ENCODE measurements at regions not wholly inside any gene's neighbourhood (a gene's known extent, or its start where the extent isn't known, plus 50 kb on each side); places are given as distances from the start of the nearest gene placed in this dataset.

DNA sequence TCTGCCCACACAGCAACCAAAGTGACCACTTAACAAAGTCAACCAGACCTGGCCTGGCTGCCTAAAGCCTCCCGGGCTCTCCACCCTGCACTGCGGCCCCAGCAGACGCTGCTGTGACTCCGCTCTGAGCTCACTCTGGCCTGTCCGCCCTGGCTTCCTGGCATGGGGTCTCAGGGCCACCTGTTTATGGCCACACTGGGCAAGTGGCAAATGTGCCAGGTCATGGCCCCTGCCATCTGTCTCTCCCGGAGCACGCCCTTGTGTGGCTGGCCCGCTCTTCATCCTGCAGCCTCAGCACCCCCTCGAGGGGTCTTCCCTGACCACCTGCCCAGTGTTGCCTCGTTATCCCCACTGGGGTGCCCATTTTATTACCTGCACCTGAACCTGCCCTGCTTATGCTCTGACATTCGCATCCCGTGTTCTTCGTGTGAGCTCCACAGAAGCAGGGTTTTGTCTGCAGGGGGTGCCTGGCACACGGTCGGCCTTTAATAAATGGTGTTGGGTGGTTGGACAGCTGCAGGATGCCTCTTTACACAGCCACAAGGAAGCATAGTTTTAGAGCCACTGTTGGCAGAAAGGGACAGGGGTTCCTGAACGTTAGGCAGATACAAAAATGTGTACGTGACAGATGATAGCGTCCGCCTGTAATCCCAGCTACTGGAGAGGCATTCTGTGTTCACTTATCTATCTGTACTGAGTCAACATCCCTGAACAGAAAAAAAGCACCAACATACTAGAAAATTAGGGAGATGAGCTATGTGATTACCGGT is 785.6 kb downstream of the TBC1D22A start:
- Histone ChIP-seq H3K27ac (replicated peaks; ENCODE audit: low read length) (no peak overlapping the region), H3K27me3 (ENCODE audit: control insufficient read depth in 3 of 3, insufficient read depth in 3 of 3, low read depth in 1 of 3, low read length in 3 of 3) (peaks cover 0 to 5% (median 0%) of the 10 kb centered on the region in 3 experiments), H3K23ac (ENCODE audit: low read depth, low read length, poor library complexity) (peak overlapping the region; percentile 20), H3K9me3 (replicated peaks in 1 of 2; ENCODE audit: control insufficient read depth in 2 of 2, insufficient read depth in 1 of 2, low read depth in 1 of 2, low read length in 2 of 2) (peaks cover 0 to 67% of the 10 kb centered on the region in 2 donors), H3K4me1 (ENCODE audit: control insufficient read depth in 2 of 2, insufficient read depth in 1 of 2, low read depth in 1 of 2, low read length in 2 of 2) (no peaks in the 10 kb centered on the region), H3K18ac (ENCODE audit: low read length) (no peak overlapping the region), H2BK120ac (ENCODE audit: low read depth, low read length) (no peak overlapping the region), H3K4ac (ENCODE audit: low read length) (no peak overlapping the region), H2BK5ac (ENCODE audit: low read length) (no peak overlapping the region), H3K36me3 (replicated peaks in 1 of 2; ENCODE audit: control insufficient read depth in 2 of 2, insufficient read depth in 2 of 2, low read length in 2 of 2) (no peaks in the 10 kb centered on the region), H3K9ac (ENCODE audit: low read depth, low read length, poor library complexity) (no peak overlapping the region), H2AK5ac (ENCODE audit: low read depth, low read length) (no peak overlapping the region), H3K4me3 (ENCODE audit: low read length in 2 of 2) (no peak overlapping the region), H2BK15ac (ENCODE audit: low read length) (no peak overlapping the region), H3K79me1 (ENCODE audit: low read depth, low read length) (no peaks in the 10 kb centered on the region), H2AFZ (ENCODE audit: low read length) (no peak overlapping the region), H4K8ac (ENCODE audit: low read depth, low read length) (no peak overlapping the region), H4K91ac (ENCODE audit: low read depth, low read length, poor library complexity) (no peak overlapping the region), H3K4me2 (ENCODE audit: insufficient read depth, low read length, poor library complexity, severe bottlenecking) (no peak overlapping the region), H3K14ac (ENCODE audit: low read length) (no peak overlapping the region), H2BK12ac (ENCODE audit: low read length) (no peak overlapping the region)
- WGBS, 2 donors (ENCODE audit: extremely low coverage in 2 of 2, insufficient read length in 2 of 2, insufficient replicate concordance in 1 of 2): no CpG with 5 or more reads among the region's 20 CpGs
- DNase-seq (ENCODE audit: low spot score): no peak

DNA sequence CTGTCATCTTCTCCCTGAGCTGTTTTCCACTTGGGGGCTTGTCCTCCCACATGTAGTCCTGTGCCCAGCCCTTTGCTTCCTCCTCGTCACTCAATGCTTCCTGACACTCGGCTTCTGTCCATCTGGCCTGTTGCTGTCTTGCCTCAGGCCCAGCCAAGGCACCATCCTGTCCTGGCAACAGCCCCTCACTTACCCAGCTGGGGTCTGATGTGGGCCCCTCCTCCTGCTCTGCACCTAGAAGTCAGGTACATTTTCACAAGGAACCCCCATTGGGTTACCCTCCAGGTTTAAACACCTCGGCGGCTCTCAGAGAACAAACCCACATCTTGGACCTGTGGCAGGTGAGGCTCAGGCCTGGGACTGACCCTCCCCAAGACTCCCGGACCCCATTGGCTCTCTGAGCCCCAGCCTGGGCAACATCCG is 784.8 kb downstream of the TBC1D22A start:
- Histone ChIP-seq H3K9me3 (replicated peaks in 1 of 2; ENCODE audit: control insufficient read depth in 2 of 2, insufficient read depth in 1 of 2, low read depth in 1 of 2, low read length in 2 of 2) (peaks cover 0 to 63% of the 10 kb centered on the region in 2 donors), H2BK15ac (ENCODE audit: low read length) (no peak overlapping the region), H3K4ac (ENCODE audit: low read length) (no peak overlapping the region), H3K27ac (replicated peaks; ENCODE audit: low read length) (no peak overlapping the region), H3K18ac (ENCODE audit: low read length) (no peak overlapping the region), H2AFZ (ENCODE audit: low read length) (no peak overlapping the region), H2BK5ac (ENCODE audit: low read length) (no peak overlapping the region), H4K8ac (ENCODE audit: low read depth, low read length) (no peak overlapping the region), H3K79me1 (ENCODE audit: low read depth, low read length) (no peaks in the 10 kb centered on the region), H3K4me1 (ENCODE audit: control insufficient read depth in 2 of 2, insufficient read depth in 1 of 2, low read depth in 1 of 2, low read length in 2 of 2) (no peaks in the 10 kb centered on the region), H3K23ac (ENCODE audit: low read depth, low read length, poor library complexity) (no peak overlapping the region), H4K91ac (ENCODE audit: low read depth, low read length, poor library complexity) (no peak overlapping the region), H2BK12ac (ENCODE audit: low read length) (no peak overlapping the region), H3K4me2 (ENCODE audit: insufficient read depth, low read length, poor library complexity, severe bottlenecking) (no peak overlapping the region), H3K9ac (ENCODE audit: low read depth, low read length, poor library complexity) (no peak overlapping the region), H2AK5ac (ENCODE audit: low read depth, low read length) (no peak overlapping the region), H2BK120ac (ENCODE audit: low read depth, low read length) (no peak overlapping the region), H3K4me3 (ENCODE audit: low read length in 2 of 2) (no peak overlapping the region), H3K36me3 (replicated peaks in 1 of 2; ENCODE audit: control insufficient read depth in 2 of 2, insufficient read depth in 2 of 2, low read length in 2 of 2) (no peaks in the 10 kb centered on the region), H3K27me3 (ENCODE audit: control insufficient read depth in 3 of 3, insufficient read depth in 3 of 3, low read depth in 1 of 3, low read length in 3 of 3) (peaks cover 0 to 5% (median 0%) of the 10 kb centered on the region in 3 experiments), H3K14ac (ENCODE audit: low read length) (no peak overlapping the region)
- DNase-seq (ENCODE audit: low spot score): no peak
- no CpG with 5 or more reads among the region's 6 CpGs for WGBS, 2 donors (ENCODE audit: extremely low coverage in 2 of 2, insufficient read length in 2 of 2, insufficient replicate concordance in 1 of 2)

DNA sequence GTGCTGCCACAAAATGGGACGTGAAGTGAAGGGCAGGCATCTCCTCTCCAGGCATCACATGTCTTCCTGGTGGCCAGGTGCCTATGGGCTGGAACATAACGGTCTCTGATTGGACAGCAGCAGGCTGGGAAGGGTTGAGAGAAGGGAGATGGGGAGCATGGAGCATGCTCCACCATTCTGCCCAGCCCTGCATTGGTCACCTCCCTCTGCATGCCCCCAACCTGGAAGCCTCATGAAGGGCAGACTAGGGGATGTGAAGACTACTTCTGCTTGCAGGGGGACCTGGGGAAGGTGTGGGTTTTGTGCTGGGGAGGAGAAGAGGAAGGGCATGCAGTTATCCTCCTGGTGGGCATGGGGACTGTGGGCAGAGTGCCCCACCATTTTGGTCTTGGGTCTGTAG is 782.2 kb downstream of the TBC1D22A start:
- Histone ChIP-seq H2BK15ac (ENCODE audit: low read length) (no peak overlapping the region), H3K18ac (ENCODE audit: low read length) (no peak overlapping the region), H3K4ac (ENCODE audit: low read length) (no peak overlapping the region), H3K9me3 (replicated peaks in 1 of 2; ENCODE audit: control insufficient read depth in 2 of 2, insufficient read depth in 1 of 2, low read depth in 1 of 2, low read length in 2 of 2) (peaks cover 0 to 51% of the 10 kb centered on the region in 2 donors), H3K9ac (ENCODE audit: low read depth, low read length, poor library complexity) (no peak overlapping the region), H3K27ac (replicated peaks; ENCODE audit: low read length) (no peak overlapping the region), H2BK120ac (ENCODE audit: low read depth, low read length) (no peak overlapping the region), H2AK5ac (ENCODE audit: low read depth, low read length) (no peak overlapping the region), H3K27me3 (ENCODE audit: control insufficient read depth in 3 of 3, insufficient read depth in 3 of 3, low read depth in 1 of 3, low read length in 3 of 3) (no peaks in the 10 kb centered on the region), H2BK12ac (ENCODE audit: low read length) (no peak overlapping the region), H3K4me2 (ENCODE audit: insufficient read depth, low read length, poor library complexity, severe bottlenecking) (no peak overlapping the region), H3K36me3 (replicated peaks in 1 of 2; ENCODE audit: control insufficient read depth in 2 of 2, insufficient read depth in 2 of 2, low read length in 2 of 2) (no peaks in the 10 kb centered on the region), H3K4me1 (ENCODE audit: control insufficient read depth in 2 of 2, insufficient read depth in 1 of 2, low read depth in 1 of 2, low read length in 2 of 2) (no peaks in the 10 kb centered on the region), H3K4me3 (ENCODE audit: low read length in 2 of 2) (no peak overlapping the region), H3K14ac (ENCODE audit: low read length) (no peak overlapping the region), H2AFZ (ENCODE audit: low read length) (no peak overlapping the region), H4K91ac (ENCODE audit: low read depth, low read length, poor library complexity) (no peak overlapping the region), H3K79me1 (ENCODE audit: low read depth, low read length) (no peaks in the 10 kb centered on the region), H4K8ac (ENCODE audit: low read depth, low read length) (no peak overlapping the region), H3K23ac (ENCODE audit: low read depth, low read length, poor library complexity) (no peak overlapping the region), H2BK5ac (ENCODE audit: low read length) (no peak overlapping the region)
- no CpG with 5 or more reads among the region's 2 CpGs for WGBS, 2 donors (ENCODE audit: extremely low coverage in 2 of 2, insufficient read length in 2 of 2, insufficient replicate concordance in 1 of 2)
- no peak for DNase-seq (ENCODE audit: low spot score)

DNA sequence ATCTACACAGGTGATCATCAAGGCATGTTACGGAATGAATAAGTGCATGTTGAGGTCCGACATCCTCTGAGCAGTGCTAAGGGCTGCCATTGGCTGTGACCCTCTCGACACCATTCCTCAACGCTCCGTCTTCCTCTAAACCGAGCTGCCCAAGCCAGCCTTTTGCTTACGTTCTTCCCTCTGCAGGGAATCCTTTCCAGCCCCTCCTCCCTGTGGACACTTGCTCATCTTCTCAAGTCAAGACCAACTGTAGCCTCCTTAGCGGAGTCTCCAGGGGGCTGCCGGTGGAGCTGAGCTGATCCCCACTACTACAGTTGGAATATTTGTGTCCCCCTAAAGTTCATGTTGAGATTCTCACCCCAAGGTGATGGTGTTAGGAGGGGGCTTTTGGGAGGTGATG is 781.0 kb downstream of the TBC1D22A start:
- no peak overlapping the region for H3K9ac ChIP-seq (ENCODE audit: low read depth, low read length, poor library complexity)
- H3K4me1 ChIP-seq (ENCODE audit: control insufficient read depth in 2 of 2, insufficient read depth in 1 of 2, low read depth in 1 of 2, low read length in 2 of 2): no peaks in the 10 kb centered on the region
- no peak overlapping the region for H2BK120ac ChIP-seq (ENCODE audit: low read depth, low read length)
- H3K36me3 ChIP-seq (replicated peaks in 1 of 2; ENCODE audit: control insufficient read depth in 2 of 2, insufficient read depth in 2 of 2, low read length in 2 of 2): no peaks in the 10 kb centered on the region
- no peak overlapping the region for H3K4ac ChIP-seq (ENCODE audit: low read length)
- H3K79me1 ChIP-seq (ENCODE audit: low read depth, low read length): no peaks in the 10 kb centered on the region
- no peak overlapping the region for H4K8ac ChIP-seq (ENCODE audit: low read depth, low read length)
- no peak overlapping the region for H2AFZ ChIP-seq (ENCODE audit: low read length)
- no peak overlapping the region for H2AK5ac ChIP-seq (ENCODE audit: low read depth, low read length)
- H3K4me3 ChIP-seq (ENCODE audit: low read length in 2 of 2): no peak overlapping the region
- H3K18ac ChIP-seq (ENCODE audit: low read length): no peak overlapping the region
- peaks cover 0 to 51% of the 10 kb centered on the region in 2 donors for H3K9me3 ChIP-seq (replicated peaks in 1 of 2; ENCODE audit: control insufficient read depth in 2 of 2, insufficient read depth in 1 of 2, low read depth in 1 of 2, low read length in 2 of 2)
- H2BK12ac ChIP-seq (ENCODE audit: low read length): no peak overlapping the region
- no CpG with 5 or more reads among the region's 9 CpGs for WGBS, 2 donors (ENCODE audit: extremely low coverage in 2 of 2, insufficient read length in 2 of 2, insufficient replicate concordance in 1 of 2)
- no peak for DNase-seq (ENCODE audit: low spot score)
- H3K4me2 ChIP-seq (ENCODE audit: insufficient read depth, low read length, poor library complexity, severe bottlenecking): no peak overlapping the region
- H2BK15ac ChIP-seq (ENCODE audit: low read length): no peak overlapping the region
- H2BK5ac ChIP-seq (ENCODE audit: low read length): no peak overlapping the region
- no peak overlapping the region for H3K27ac ChIP-seq (replicated peaks; ENCODE audit: low read length)
- no peaks in the 10 kb centered on the region for H3K27me3 ChIP-seq (ENCODE audit: control insufficient read depth in 3 of 3, insufficient read depth in 3 of 3, low read depth in 1 of 3, low read length in 3 of 3)
- no peak overlapping the region for H3K23ac ChIP-seq (ENCODE audit: low read depth, low read length, poor library complexity)
- H3K14ac ChIP-seq (ENCODE audit: low read length): no peak overlapping the region
- H4K91ac ChIP-seq (ENCODE audit: low read depth, low read length, poor library complexity): no peak overlapping the region
